AG10803 (cell line): ENCODE measurements at regions not wholly inside any gene's neighbourhood (a gene's known extent, or its start where the extent isn't known, plus 50 kb on each side); places are given as distances from the start of the nearest gene placed in this dataset.

Source experiments
- DNase-seq: peaks from one replicate; pipeline ENCODE4 v3.0.0; 2010; ENCODE audit warnings: low read depth
- H3K4me3 ChIP-seq: 2 replicates; pipeline ENCODE4 v1.5.1; 2011; ENCODE audit warnings: mild to moderate bottlenecking, low read length, control low read depth
- CTCF ChIP-seq: conservative IDR thresholded peaks from 2 replicates; pipeline ENCODE4 v1.5.1; 2011; ENCODE audit warnings: mild to moderate bottlenecking, low read length, control low read depth, inconsistent platforms

GRCh38 chr16:17901309-17901708 lies 430.5 kb upstream of the XYLT1 start:
- DNase-seq = no peak
- TF ChIP-seq CTCF = no peak
- H3K4me3 ChIP-seq = no peak overlapping the region

DNA sequence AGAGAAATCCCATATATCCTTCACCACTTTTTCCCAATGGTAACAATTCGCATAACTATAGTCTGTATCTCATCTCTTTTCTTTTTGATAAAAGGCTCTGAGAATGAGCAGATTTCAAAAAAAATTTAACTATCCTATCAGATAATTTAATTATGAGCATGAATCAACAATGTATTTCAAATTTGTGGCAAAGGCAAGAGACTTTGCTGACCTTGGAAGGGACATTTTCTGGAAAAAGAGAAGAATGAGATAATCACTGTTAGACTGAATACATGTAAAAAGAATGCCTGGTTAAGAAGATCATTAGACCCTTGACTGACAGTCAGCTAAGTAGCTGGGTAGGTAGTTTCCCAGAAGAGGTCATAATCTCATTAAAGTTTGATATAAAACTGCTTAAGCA lies 428.4 kb upstream of the XYLT1 start:
- no peak for DNase-seq
- H3K4me3 ChIP-seq = no peak overlapping the region
- no peak for TF ChIP-seq CTCF

- TF ChIP-seq CTCF = no peak
Measured at GRCh38 chr16:17887963-17888362, 417.2 kb upstream of the XYLT1 start.

GRCh38 chr16:17885659-17886207 lies 415.0 kb upstream of the XYLT1 start:
- no peak for DNase-seq
- H3K4me3 ChIP-seq = no peak overlapping the region
- no peak for TF ChIP-seq CTCF

More at GRCh38 chr16:17887963-17888362, 417.2 kb upstream of the XYLT1 start:
- no peak overlapping the region for H3K4me3 ChIP-seq
- no peak for DNase-seq

DNA sequence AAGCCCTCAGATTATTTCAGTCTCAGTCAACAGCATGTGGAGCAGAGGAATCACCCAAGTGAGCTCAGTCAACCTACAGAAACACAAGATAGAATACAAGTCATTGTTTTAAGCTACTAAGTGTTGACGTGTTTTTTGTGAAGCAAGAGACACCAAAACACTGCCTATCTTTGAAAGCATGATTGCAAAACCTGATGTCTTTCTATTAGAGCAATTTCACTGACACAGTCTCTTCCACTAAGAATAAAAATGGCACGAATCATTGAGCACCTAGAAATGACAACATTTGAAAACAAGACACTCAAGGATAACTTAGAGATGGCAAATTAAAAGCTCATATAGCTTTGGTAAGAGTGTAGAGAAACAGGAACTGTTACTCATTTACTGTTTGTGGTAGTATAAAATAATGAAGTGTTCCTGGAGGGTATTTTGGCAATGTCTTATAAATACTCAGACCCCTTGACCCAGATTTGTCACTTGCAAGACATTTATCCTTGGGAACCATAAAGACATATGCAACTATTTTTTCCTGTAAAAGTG lies 407.1 kb upstream of the XYLT1 start:
- DNase-seq = no peak
- no peak overlapping the region for H3K4me3 ChIP-seq
- TF ChIP-seq CTCF = no peak

DNA sequence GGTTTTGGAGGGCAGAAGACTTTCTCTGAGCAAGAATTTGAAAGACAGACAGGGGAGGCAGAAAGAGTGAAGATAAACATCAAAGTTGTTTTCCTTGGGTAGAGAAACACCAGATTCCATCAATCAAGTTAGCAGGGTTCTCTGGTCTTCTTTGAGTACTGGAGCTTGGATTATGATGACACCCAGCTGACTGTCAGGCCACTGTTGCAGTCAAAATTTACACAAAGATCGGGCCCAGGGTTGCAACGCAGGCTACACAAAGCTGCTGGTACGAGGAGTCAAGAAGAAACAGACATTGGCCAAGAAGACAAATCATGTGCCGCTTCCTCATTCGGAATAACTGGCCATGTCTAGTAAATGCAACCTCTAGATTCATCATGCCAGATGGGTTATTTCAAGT lies 396.2 kb upstream of the XYLT1 start:
- TF ChIP-seq CTCF = no peak
- no peak for DNase-seq
- H3K4me3 ChIP-seq = no peak overlapping the region

DNA sequence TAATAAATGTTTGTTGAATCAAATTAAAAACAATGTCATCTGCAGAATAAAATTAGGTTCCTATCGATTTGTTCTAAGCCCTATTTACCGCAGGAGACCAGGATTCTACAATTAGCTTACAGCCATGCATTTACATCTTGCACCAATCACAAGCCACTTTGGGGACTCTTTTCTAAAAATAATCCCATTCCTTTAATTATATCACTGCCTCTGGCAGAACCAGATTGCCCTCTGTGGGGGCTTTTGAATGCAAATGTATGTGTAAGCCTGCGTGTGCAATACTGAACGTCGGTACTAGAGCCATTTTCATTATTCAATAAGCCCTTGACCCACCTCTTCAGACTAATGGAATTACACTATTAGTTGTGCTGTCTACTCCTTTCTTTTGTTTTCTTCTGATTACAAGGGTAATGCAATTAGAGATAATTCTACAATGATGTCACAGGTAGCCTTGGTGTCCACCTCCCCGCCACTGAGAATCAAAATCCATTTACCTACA lies 391.3 kb upstream of the XYLT1 start:
- TF ChIP-seq CTCF = no peak
- no peak overlapping the region for H3K4me3 ChIP-seq
- DNase-seq = no peak
